ENCODE measurements at regions not wholly inside any gene's neighbourhood (a gene's known extent, or its start where the extent isn't known, plus 50 kb on each side); places are given as distances from the start of the nearest gene placed in this dataset.

GRCh38 chr4:187550256-187550950 is 445.2 kb upstream of the ZFP42 start:
- no peak overlapping the region for H3K4me3 ChIP-seq (ENCODE audit: insufficient read depth, low read length, poor library complexity, severe bottlenecking)
- H4K20me1 ChIP-seq (ENCODE audit: low read depth, low read length) = no peaks in the 10 kb centered on the region
- H3F3A ChIP-seq (ENCODE audit: insufficient read depth) = no peaks in the 10 kb centered on the region
- no peak overlapping the region for H3K4me2 ChIP-seq (ENCODE audit: low read depth, low read length, poor library complexity, severe bottlenecking)
- no peaks in the 10 kb centered on the region for H3K27me3 ChIP-seq (ENCODE audit: low read length)
- no peak overlapping the region for H3K9ac ChIP-seq (ENCODE audit: low read length)
- H3K9me2 ChIP-seq (replicated peaks; ENCODE audit: insufficient read depth, low read length) = 0 out of 2 replicates have a peak, but pooled peaks cover 4% of the 10 kb centered on the region
- H3K27ac ChIP-seq (ENCODE audit: low read depth, low read length) = no peak overlapping the region
- no peaks in the 10 kb centered on the region for H3K9me3 ChIP-seq (ENCODE audit: insufficient read depth, low read length)
- TF ChIP-seq EZH2phosphoT487 (conservative IDR thresholded peaks at IDR 0.05; ENCODE audit: low read length) = no peak
- no peak for TF ChIP-seq CTCF (IDR thresholded peaks at IDR 0.05; ENCODE audit: insufficient read depth, low read length, poor library complexity, severe bottlenecking)
- H2AFZ ChIP-seq (ENCODE audit: low read depth, low read length, severe bottlenecking) = no peak overlapping the region
- H3K79me2 ChIP-seq (ENCODE audit: insufficient read depth, low read length) = no peaks in the 10 kb centered on the region
- no peaks in the 10 kb centered on the region for H3K36me3 ChIP-seq (ENCODE audit: low read length)

GRCh38 chr4:187552781-187553180 is 442.8 kb upstream of the ZFP42 start:
- Histone ChIP-seq H3K27ac (ENCODE audit: low read depth, low read length) (no peak overlapping the region), H3K27me3 (ENCODE audit: low read length) (no peaks in the 10 kb centered on the region), H3K79me2 (ENCODE audit: insufficient read depth, low read length) (no peaks in the 10 kb centered on the region), H3K36me3 (ENCODE audit: low read length) (no peaks in the 10 kb centered on the region), H4K20me1 (ENCODE audit: low read depth, low read length) (no peaks in the 10 kb centered on the region), H3K9me3 (ENCODE audit: insufficient read depth, low read length) (no peaks in the 10 kb centered on the region), H3K4me2 (ENCODE audit: low read depth, low read length, poor library complexity, severe bottlenecking) (no peak overlapping the region), H3K9me2 (replicated peaks; ENCODE audit: insufficient read depth, low read length) (0 out of 2 replicates have a peak, but pooled peaks cover 4% of the 10 kb centered on the region), H3K9ac (ENCODE audit: low read length) (no peak overlapping the region), H2AFZ (ENCODE audit: low read depth, low read length, severe bottlenecking) (no peak overlapping the region), H3F3A (ENCODE audit: insufficient read depth) (no peaks in the 10 kb centered on the region), H3K4me3 (ENCODE audit: insufficient read depth, low read length, poor library complexity, severe bottlenecking) (no peak overlapping the region)
- TF ChIP-seq EZH2phosphoT487 (conservative IDR thresholded peaks at IDR 0.05; ENCODE audit: low read length) (no peak), CTCF (IDR thresholded peaks at IDR 0.05; ENCODE audit: insufficient read depth, low read length, poor library complexity, severe bottlenecking) (no peak)

- Histone ChIP-seq H3K27me3 (ENCODE audit: low read length) (no peaks in the 10 kb centered on the region), H3F3A (ENCODE audit: insufficient read depth) (no peaks in the 10 kb centered on the region), H2AFZ (ENCODE audit: low read depth, low read length, severe bottlenecking) (no peak overlapping the region), H3K36me3 (ENCODE audit: low read length) (no peaks in the 10 kb centered on the region), H3K9ac (ENCODE audit: low read length) (no peak overlapping the region), H4K20me1 (ENCODE audit: low read depth, low read length) (no peaks in the 10 kb centered on the region), H3K9me3 (ENCODE audit: insufficient read depth, low read length) (no peaks in the 10 kb centered on the region), H3K4me2 (ENCODE audit: low read depth, low read length, poor library complexity, severe bottlenecking) (no peak overlapping the region), H3K27ac (ENCODE audit: low read depth, low read length) (no peak overlapping the region), H3K4me3 (ENCODE audit: insufficient read depth, low read length, poor library complexity, severe bottlenecking) (no peak overlapping the region), H3K79me2 (ENCODE audit: insufficient read depth, low read length) (no peaks in the 10 kb centered on the region), H3K9me2 (replicated peaks; ENCODE audit: insufficient read depth, low read length) (no peaks in the 10 kb centered on the region)
- TF ChIP-seq CTCF (IDR thresholded peaks at IDR 0.05; ENCODE audit: insufficient read depth, low read length, poor library complexity, severe bottlenecking) (no peak), EZH2phosphoT487 (conservative IDR thresholded peaks at IDR 0.05; ENCODE audit: low read length) (no peak)
Measured at GRCh38 chr4:187555174-187555573, 440.4 kb upstream of the ZFP42 start.

All from SU-DHL-6 (cell line).